22Rv1 (cell line): ENCODE measurements at regions not wholly inside any gene's neighbourhood (a gene's known extent, or its start where the extent isn't known, plus 50 kb on each side); places are given as distances from the start of the nearest gene placed in this dataset.

Experiments used
- CTCF ChIP-seq: fragments of 450-650 bp; IDR thresholded peaks from 2 replicates; pipeline ENCODE4 v1.5.1; 2017; ENCODE audit warnings: mild to moderate bottlenecking
- ZFX ChIP-seq: fragments of 450-650 bp; IDR thresholded peaks from 2 replicates; pipeline ENCODE4 v1.6.1; 2017; ENCODE audit warnings: antibody characterized with exemption, borderline replicate concordance

- TF ChIP-seq CTCF (no peak), ZFX (no peak)
Measured at GRCh38 chr2:183390109-183390508, 265.9 kb downstream of the NUP35 start.
